ENCODE measurements at regions not wholly inside any gene's neighbourhood (a gene's known extent, or its start where the extent isn't known, plus 50 kb on each side); places are given as distances from the start of the nearest gene placed in this dataset.

DNA sequence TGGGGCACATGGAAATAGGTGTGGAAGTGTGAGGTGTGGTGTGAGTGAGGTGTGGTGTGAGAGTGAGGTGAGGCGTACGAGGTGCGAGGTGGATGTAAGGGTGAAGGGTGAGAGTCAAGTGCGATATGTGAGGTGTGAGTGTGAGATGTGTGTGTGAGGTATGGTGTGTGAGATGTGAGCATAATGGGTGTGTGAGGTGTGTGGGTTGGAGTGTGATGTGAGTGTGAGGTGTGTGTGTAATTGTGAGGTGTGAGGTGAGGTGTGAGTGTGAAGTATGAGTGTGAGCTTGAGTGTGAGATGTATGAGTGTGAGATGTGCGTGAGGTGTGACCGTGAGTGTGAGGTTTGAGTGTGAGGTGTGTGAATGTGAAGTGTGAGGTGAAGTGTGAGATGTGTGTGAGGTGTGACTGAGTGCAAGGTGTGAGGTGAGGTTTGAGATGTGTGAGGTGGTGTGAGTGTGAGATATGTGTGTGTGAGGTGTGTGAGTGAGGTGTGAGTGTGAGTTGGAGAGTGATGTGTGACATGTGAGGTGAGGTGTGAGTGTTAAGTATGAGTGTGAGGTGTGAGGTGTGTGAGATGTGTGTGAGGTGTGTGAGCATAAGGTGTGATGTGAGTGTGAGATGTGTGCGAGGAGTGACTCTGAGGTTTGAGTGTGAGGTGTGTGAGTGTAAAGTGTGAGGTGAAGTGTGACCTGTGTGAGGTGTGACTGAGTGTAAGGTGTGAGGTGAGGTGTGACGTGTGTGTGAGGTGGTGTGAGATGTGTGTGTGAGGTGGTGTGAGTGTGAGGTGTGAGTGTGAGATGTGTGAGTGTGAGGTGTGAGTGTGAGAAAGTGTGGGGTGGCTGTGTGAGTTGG is 354.0 kb downstream of the FOXL1 start:
- TF ChIP-seq CTCF (tag by site-specific recombination; IDR thresholded peaks at IDR 0.05), result no peak
- 0 out of 2 replicates have a peak, but pooled peaks have one; percentile 8 for TF ChIP-seq EGR2 (tag by site-specific recombination; IDR thresholded peaks at IDR 0.05; ENCODE audit: low read depth)
